G401 (cell line): ENCODE measurements at regions not wholly inside any gene's neighbourhood (a gene's known extent, or its start where the extent isn't known, plus 50 kb on each side); places are given as distances from the start of the nearest gene placed in this dataset.

Experiments used
- DNase-seq: peaks from one replicate; pipeline ENCODE4 v3.0.0-alpha.2; 2015; ENCODE audit warnings: low spot score
- in situ Hi-C: cut with HindIII; loops from 2 replicates; pipeline ENCODE4 v1.10.0; 2016; ENCODE audit warnings: low sequenced_read_pairs, mixed read lengths

DNA sequence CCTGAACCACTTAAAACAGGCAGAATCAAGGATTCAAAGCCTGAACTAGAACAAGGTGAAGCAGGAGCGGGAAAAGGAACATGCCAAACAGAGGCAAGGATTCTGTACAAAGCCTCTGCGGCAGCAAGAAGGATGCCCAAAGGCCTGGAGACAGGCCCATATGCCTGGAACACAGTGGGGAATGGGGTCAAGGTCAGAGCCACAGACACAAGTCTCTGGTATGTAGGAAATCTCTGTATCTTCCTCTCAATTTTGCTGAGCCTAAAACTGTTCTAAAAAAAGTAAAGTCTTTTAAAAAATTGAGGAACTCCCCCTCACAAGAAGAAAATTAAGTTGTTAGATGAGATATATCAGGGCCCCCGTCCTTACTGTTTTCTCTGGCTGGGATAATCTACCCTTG, 175.9 kb upstream of the GHITM start:
- in situ Hi-C loops = no loop called here
- no peak for DNase-seq

GRCh38 chr10:83965473-83965872, 173.8 kb upstream of the GHITM start:
- in situ Hi-C loops = no loop called here
- no peak for DNase-seq

- no peak for DNase-seq
- in situ Hi-C loops = no loop called here
These were observed 171.3 kb upstream of the GHITM start for GRCh38 chr10:83968052-83968451.

DNA sequence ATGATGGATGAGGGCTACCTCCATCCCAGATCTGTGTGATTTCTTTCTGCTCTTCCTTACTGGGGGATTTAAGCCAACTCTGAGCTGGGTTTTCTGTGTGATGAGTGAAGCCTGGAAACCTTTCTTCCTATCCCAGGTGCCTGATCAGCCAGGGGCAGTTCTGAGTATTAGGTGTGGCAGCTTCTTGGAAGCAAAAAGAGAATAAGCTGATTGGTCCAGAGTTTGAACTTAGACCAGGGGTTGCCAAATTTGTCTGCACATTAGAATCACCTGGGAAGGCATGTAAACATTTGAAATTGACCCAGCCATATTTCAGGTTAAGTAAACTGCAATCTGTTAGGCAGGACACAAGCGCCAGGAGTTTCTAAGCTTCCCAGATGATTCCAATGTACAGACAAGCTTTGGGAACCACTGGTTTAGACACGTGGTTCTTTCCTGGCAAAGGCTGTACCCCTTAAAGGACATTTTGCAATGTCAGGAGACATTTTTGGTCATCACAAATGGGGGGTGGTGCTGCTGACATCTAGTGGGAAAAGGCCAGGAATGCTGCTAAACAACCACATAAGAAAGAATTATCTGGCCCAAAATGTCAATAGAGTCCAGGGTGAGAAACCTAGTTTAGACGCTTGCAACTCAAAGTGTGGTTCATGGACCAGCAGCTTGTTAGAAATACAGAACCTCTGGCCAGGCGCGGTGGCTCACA, 160.5 kb upstream of the GHITM start:
- in situ Hi-C loops = no loop called here

DNA sequence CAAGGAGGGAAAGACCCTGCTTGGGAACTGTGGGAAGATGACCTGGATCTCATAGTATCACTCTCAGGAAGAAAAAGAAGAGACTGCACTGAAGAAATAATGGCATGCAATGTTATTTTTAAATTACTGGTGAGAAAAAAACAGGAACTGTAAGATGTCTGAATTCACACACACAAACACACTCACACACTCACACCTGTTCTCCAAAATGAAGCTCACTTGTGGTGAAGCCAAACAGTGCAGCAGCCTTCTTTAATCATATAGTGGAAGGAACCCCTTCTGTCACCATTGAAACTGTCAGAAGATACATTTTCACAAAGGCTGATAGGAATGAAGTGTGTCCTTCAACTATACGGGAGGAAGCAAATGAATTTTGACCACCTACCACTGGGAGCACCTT, 156.5 kb upstream of the GHITM start:
- DNase-seq = no peak
- in situ Hi-C loops = no loop called here

More for the DNA sequence above, 160.5 kb upstream of the GHITM start:
- DNase-seq = no peak

- DNase-seq = no peak
- in situ Hi-C loops = no loop called here
These were observed 155.6 kb upstream of the GHITM start for GRCh38 chr10:83983578-83984255.

- in situ Hi-C loops = no loop called here
These were observed 155.1 kb upstream of the GHITM start for GRCh38 chr10:83984256-83984640.

DNA sequence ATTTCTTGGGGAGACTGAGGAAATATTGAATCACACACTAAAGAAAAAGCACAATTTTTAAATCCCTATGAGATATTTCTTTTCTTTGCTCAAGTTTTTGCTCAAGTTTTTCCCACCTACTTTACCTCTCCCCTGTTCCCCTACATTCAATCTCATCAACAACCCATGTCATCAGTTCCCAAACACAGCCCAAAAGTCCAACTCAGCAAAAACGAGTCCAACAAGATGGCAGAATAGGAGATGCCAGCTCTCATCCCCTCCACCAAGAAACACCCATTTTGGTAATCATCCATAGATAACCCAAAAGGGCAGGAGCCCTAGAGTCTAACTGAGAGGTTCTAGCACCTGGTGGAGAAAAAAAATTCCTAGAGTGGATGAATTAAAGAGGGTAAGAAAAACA, 152.5 kb upstream of the GHITM start:
- in situ Hi-C loops = no loop called here

More at GRCh38 chr10:83984256-83984640, 155.1 kb upstream of the GHITM start:
- DNase-seq = no peak

GRCh38 chr10:83987216-83987615, 152.1 kb upstream of the GHITM start:
- no peak for DNase-seq
- in situ Hi-C loops = no loop called here

More for the DNA sequence above, 152.5 kb upstream of the GHITM start:
- no peak for DNase-seq

DNA sequence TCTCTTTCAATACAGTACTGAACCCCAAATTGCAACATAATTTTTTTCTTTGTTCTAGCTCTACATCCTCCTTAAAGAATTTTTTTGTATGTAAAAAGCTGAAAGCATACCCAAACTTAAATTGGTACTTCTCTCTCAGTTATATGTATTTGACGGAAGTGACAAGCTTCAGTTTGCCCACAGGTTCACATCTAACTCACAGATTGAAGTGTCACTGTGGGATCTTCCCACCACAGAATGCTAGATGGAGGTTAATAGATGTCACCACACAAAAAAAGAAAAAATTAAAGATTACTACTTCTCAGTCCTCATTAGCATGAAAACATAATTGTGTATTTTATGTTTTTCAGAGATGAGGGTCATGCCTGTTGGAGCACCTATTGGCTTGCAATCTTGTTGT, 150.9 kb upstream of the GHITM start:
- no peak for DNase-seq
- in situ Hi-C loops = no loop called here

GRCh38 chr10:83990126-83990525, 149.2 kb upstream of the GHITM start:
- in situ Hi-C loops = no loop called here
- no peak for DNase-seq

- in situ Hi-C loops = no loop called here
- no peak for DNase-seq
These were observed 147.1 kb upstream of the GHITM start for GRCh38 chr10:83991986-83992753.

DNA sequence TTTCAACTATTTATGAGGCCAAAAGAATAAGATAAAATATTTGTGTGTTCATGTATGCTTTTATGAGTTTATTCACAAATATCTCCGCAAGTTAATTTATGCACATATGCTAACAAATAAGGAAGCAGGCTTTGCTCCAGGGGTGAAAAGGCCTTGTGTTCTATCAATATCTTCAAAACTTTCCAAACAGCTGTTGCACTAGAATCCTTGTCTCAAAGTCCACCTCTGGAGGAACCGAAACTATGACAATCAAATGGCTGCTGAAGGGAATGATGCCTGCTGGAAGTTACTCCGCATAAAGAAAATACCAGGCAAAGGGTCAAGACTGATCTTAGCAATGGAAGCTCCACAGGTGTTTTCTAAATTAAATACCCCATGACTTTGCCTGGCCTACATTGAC, 145.0 kb upstream of the GHITM start:
- DNase-seq = no peak
- in situ Hi-C loops = no loop called here

DNA sequence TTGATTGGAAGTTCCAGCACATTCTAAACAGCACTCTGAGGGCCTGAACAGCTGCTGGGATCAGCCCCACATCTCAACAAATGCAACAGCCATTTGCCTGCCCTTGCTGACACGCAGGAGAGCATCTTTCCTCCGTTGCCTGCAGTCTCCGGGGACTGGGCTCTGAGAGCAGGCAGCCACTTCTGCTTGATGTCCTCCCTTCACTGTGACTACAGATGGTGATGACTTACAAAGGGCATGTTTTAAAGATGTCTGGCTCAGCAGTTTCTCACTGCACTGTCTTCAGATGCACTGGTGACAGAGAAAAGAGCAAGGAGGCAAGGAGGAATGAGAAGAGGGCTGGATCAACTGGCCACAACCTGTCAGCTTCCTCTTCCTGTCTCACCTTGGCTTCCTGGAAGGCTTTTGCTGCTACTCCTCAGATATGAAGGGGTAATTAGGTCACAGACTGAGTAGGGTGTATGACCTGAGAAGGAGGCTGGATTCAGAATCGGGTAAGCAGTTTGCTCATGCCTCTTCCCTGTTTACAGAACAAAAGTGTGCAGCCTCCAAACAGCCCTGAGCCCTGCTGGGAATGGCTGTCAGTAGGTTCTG, 143.5 kb upstream of the GHITM start:
- peak; percentile 16 for DNase-seq
- in situ Hi-C loops = no loop called here

DNA sequence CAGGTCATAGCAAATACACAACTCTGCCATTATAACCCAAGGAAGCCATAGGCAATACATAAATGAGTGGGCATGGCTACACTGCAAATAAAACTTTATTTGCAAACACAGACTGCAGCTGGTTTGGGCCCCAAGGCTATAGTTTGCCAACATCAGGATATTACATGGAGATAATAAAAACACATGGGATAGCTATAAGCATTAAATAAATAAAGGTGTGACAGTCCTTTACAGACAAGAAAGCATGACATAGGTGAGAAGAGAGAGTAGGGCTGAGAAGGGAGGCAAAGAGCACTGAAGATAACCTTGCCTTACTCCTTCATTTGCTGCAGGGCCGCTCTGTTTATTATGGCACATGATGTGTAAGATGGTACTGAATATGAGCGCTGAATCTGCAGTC, 135.1 kb upstream of the GHITM start:
- DNase-seq = no peak
- in situ Hi-C loops = no loop called here

- DNase-seq = no peak
- in situ Hi-C loops = no loop called here
These were observed 133.9 kb upstream of the GHITM start for GRCh38 chr10:84005403-84005802.

- DNase-seq = no peak
- in situ Hi-C loops = no loop called here
These were observed 131.8 kb upstream of the GHITM start for GRCh38 chr10:84007482-84007881.

DNA sequence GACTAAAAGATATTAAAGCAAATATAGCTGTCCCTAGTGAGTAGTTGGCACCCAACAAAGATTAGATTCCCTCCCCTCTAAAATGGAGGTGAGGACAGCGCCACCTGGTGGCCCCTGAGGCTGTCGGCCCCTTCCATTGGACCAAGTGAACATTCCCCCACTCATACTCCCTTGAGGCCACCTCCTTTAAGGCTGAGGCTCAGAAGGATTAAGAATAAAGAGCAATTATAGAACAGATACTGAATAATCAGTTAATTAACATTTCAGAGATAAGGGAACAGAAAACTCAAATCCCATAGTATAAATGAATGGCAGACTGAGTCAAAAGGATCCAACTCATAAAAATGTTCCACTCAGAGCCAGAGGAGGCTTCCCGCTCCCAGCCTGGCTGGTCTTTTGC, 130.4 kb upstream of the GHITM start:
- in situ Hi-C loops = no loop called here
- no peak for DNase-seq

GRCh38 chr10:84012431-84012830, 126.9 kb upstream of the GHITM start:
- in situ Hi-C loops = no loop called here
- DNase-seq = no peak
